IMR-90 (cell line): ENCODE measurements at regions not wholly inside any gene's neighbourhood (a gene's known extent, or its start where the extent isn't known, plus 50 kb on each side); places are given as distances from the start of the nearest gene placed in this dataset.

Source experiments
- ATAC-seq: fragments of 200-7000 bp; cut with Tn5 transposase; 2 replicates; pipeline ENCODE4 v1.9.1; 2020; ENCODE audit warnings: low read depth, mild to moderate bottlenecking, moderate library complexity
- BruUV-seq: library from RNA; stranded (reverse); fragments of 400-500 nt; replicated peaks from 2 replicates; lab custom pipeline; 2021; lab: Mats Ljungman, UMichigan
- CTCF ChIA-PET: fragments of 300-600 bp; formaldehyde crosslinking; extraction: SDS; loops from one replicate; lab custom pipeline; 2021; ENCODE audit warnings: antibody characterized with exemption; lab: Yijun Ruan, JAX
- POLR2A ChIA-PET: fragments of 300-600 bp; sonication (Branson Sonifier 250); formaldehyde crosslinking; loops from one replicate; lab custom pipeline; 2022; ENCODE audit warnings: antibody characterized with exemption; ENCODE audit not compliant: unreplicated experiment; lab: Charles Lee
- DNase-seq: peaks from one replicate; pipeline ENCODE4 v3.0.0; 2013
- H2AFZ ChIP-seq: replicated peaks from 2 replicates; pipeline ENCODE3; 2013; ENCODE audit warnings: low read length, mild to moderate bottlenecking; ENCODE audit not compliant: poor library complexity
- H2AK5ac ChIP-seq: 2 replicates; pipeline ENCODE4 v1.6.1; 2013; ENCODE audit warnings: low read depth, low read length, inconsistent platforms
- H2AK9ac ChIP-seq: replicated peaks from 2 replicates; pipeline ENCODE3; 2013; ENCODE audit warnings: mild to moderate bottlenecking, low read depth, low read length, moderate library complexity; ENCODE audit not compliant: poor library complexity
- H2BK120ac ChIP-seq: 2 replicates; pipeline ENCODE4 v1.6.1; 2013; ENCODE audit warnings: low read depth, low read length, inconsistent platforms
- H2BK15ac ChIP-seq: 3 replicates; pipeline ENCODE4 v1.6.1; 2013; ENCODE audit warnings: low read depth, low read length, inconsistent platforms
- H2BK20ac ChIP-seq: 2 replicates; pipeline ENCODE4 v1.6.1; 2013; ENCODE audit warnings: low read depth, mild to moderate bottlenecking, inconsistent platforms, low read length, moderate library complexity
- H2BK5ac ChIP-seq: 2 replicates; pipeline ENCODE4 v1.6.1; 2013; ENCODE audit warnings: mild to moderate bottlenecking, low read depth, low read length, inconsistent platforms; ENCODE audit not compliant: poor library complexity, severe bottlenecking
- H3K14ac ChIP-seq: replicated peaks from 2 replicates; pipeline ENCODE4 v1.6.1; 2013; ENCODE audit warnings: low read depth, low read length, inconsistent platforms
- H3K18ac ChIP-seq: 2 replicates; pipeline ENCODE4 v1.6.1; 2013; ENCODE audit warnings: low read depth, low read length, control low read depth
- H3K23ac ChIP-seq: 2 replicates; pipeline ENCODE4 v1.6.1; 2013; ENCODE audit warnings: low read depth, low read length, inconsistent platforms
- H3K27ac ChIP-seq: 2 replicates; pipeline ENCODE4 v1.5.1; 2013; ENCODE audit warnings: mild to moderate bottlenecking, control low read depth, low read length; ENCODE audit not compliant: insufficient read depth
- H3K27me3 ChIP-seq: 2 replicates; pipeline ENCODE4 v1.6.1; 2013; ENCODE audit warnings: low read length; ENCODE audit not compliant: control insufficient read depth, insufficient read depth
- H3K36me3 ChIP-seq: 2 replicates; pipeline ENCODE4 v1.6.1; 2013; ENCODE audit warnings: low read length, mixed read lengths; ENCODE audit not compliant: control insufficient read depth, insufficient read depth
- H3K4ac ChIP-seq: 2 replicates; pipeline ENCODE4 v1.6.1; 2013; ENCODE audit warnings: low read depth, low read length, inconsistent platforms
- H3K4me1 ChIP-seq: 2 replicates; pipeline ENCODE4 v1.6.1; 2013; ENCODE audit warnings: low read length, mixed read lengths; ENCODE audit not compliant: control insufficient read depth, insufficient read depth
- H3K4me2 ChIP-seq: 2 replicates; pipeline ENCODE4 v1.6.1; 2013; ENCODE audit warnings: low read depth, mild to moderate bottlenecking, control low read depth, low read length, moderate library complexity
- H3K4me3 ChIP-seq: 2 replicates; pipeline ENCODE4 v1.5.1; 2013; ENCODE audit warnings: low read depth, mild to moderate bottlenecking, control low read depth, low read length, moderate library complexity; ENCODE audit not compliant: insufficient read depth
- H3K56ac ChIP-seq: 2 replicates; pipeline ENCODE4 v1.6.1; 2013; ENCODE audit warnings: low read length, inconsistent platforms; ENCODE audit not compliant: insufficient read depth; ENCODE audit errors: extremely low read depth
- H3K79me1 ChIP-seq, 2 experiments: 2 replicates each; pipeline ENCODE4 v1.6.1; 2013; ENCODE audit warnings: low read length in 2 of 2, inconsistent platforms in 1 of 2, low read depth in 1 of 2
- H3K9ac ChIP-seq: 2 replicates; pipeline ENCODE4 v1.6.1; 2013; ENCODE audit warnings: low read depth, low read length, control low read depth
- H3K9me1 ChIP-seq: 2 replicates; pipeline ENCODE4 v1.6.1; 2013; ENCODE audit warnings: low read length, inconsistent platforms; ENCODE audit not compliant: insufficient read depth
- H3K9me3 ChIP-seq: 2 replicates; pipeline ENCODE4 v1.6.1; 2013; ENCODE audit warnings: low read length; ENCODE audit not compliant: control insufficient read depth, insufficient read depth
- H4K20me1 ChIP-seq: 2 replicates; pipeline ENCODE4 v1.6.1; 2013; ENCODE audit warnings: low read length, inconsistent platforms; ENCODE audit not compliant: insufficient read depth
- H4K5ac ChIP-seq: 2 replicates; pipeline ENCODE4 v1.6.1; 2013; ENCODE audit warnings: mild to moderate bottlenecking, low read depth, low read length, control low read depth
- H4K8ac ChIP-seq, 2 experiments: 2 replicates each; pipeline ENCODE4 v1.6.1; 2013; ENCODE audit warnings: low read depth in 2 of 2, low read length in 2 of 2, control low read depth in 1 of 2, inconsistent platforms in 1 of 2
- H4K91ac ChIP-seq: 2 replicates; pipeline ENCODE4 v1.6.1; 2013; ENCODE audit warnings: low read depth, low read length, inconsistent platforms; ENCODE audit not compliant: insufficient read depth
- BHLHE40 ChIP-seq: fragments of 150-350 bp; IDR thresholded peaks from 2 replicates; pipeline ENCODE4 v1.6.1; 2016; ENCODE audit warnings: mild to moderate bottlenecking, low read depth, low read length
- CEBPB ChIP-seq: IDR thresholded peaks from 2 replicates; pipeline ENCODE4 v1.6.1; 2012; ENCODE audit warnings: low read depth, low read length, improper control_type of control experiment
- CHD1 ChIP-seq: IDR thresholded peaks from 2 replicates; pipeline ENCODE4 v1.6.1; 2012; ENCODE audit warnings: low read depth, low read length, improper control_type of control experiment
- CTCF ChIP-seq: conservative IDR thresholded peaks from 2 replicates; pipeline ENCODE4 v1.5.1; 2012; ENCODE audit warnings: mild to moderate bottlenecking, low read depth, low read length, improper control_type of control experiment
- ELK1 ChIP-seq: fragments of 150-350 bp; IDR thresholded peaks from 2 replicates; pipeline ENCODE4 v1.6.1; 2016; ENCODE audit warnings: low read depth, mild to moderate bottlenecking, low read length, moderate library complexity, borderline replicate concordance
- FOS ChIP-seq: fragments of 150-350 bp; IDR thresholded peaks from 2 replicates; pipeline ENCODE4 v1.6.1; 2016; ENCODE audit warnings: low read depth, low read length
- MAFK ChIP-seq: IDR thresholded peaks from 2 replicates; pipeline ENCODE4 v1.6.1; 2012; ENCODE audit warnings: low read depth, low read length, improper control_type of control experiment
- MAZ ChIP-seq: IDR thresholded peaks from 2 replicates; pipeline ENCODE4 v1.6.1; 2012; ENCODE audit warnings: low read depth, mild to moderate bottlenecking, low read length, improper control_type of control experiment, moderate library complexity, borderline replicate concordance
- MXI1 ChIP-seq: IDR thresholded peaks from 2 replicates; pipeline ENCODE4 v1.6.1; 2012; ENCODE audit warnings: low read depth, mild to moderate bottlenecking, low read length, moderate library complexity, borderline replicate concordance
- NFE2L2 ChIP-seq: fragments of 150-350 bp; IDR thresholded peaks from 2 replicates; pipeline ENCODE4 v1.6.1; 2016; ENCODE audit warnings: low read depth, mild to moderate bottlenecking, low read length
- POLR2A ChIP-seq: IDR thresholded peaks from 2 replicates; pipeline ENCODE4 v1.6.1; 2012; ENCODE audit warnings: mild to moderate bottlenecking, low read depth, low read length
- RAD21 ChIP-seq: IDR thresholded peaks from 2 replicates; pipeline ENCODE4 v1.6.1; 2012; ENCODE audit warnings: low read length, improper control_type of control experiment
- RCOR1 ChIP-seq: IDR thresholded peaks from 2 replicates; pipeline ENCODE4 v1.6.1; 2012; ENCODE audit warnings: mild to moderate bottlenecking, low read length, improper control_type of control experiment; ENCODE audit not compliant: insufficient replicate concordance
- RFX5 ChIP-seq: IDR thresholded peaks from 2 replicates; pipeline ENCODE4 v1.8.0; 2012; ENCODE audit warnings: low read depth, mild to moderate bottlenecking, low read length, moderate library complexity
- SMC3 ChIP-seq: fragments of 150-350 bp; IDR thresholded peaks from 2 replicates; pipeline ENCODE4 v1.6.1; 2016; ENCODE audit warnings: low read depth, mild to moderate bottlenecking, antibody characterized with exemption, low read length, moderate library complexity
- WGBS, 2 experiments: methylation state at CpG; one replicate each; pipeline versions ENCODE4 v1.1.5 to v1.1.7; 2013; ENCODE audit warnings: missing lambda C conversion rate in 2 of 2; ENCODE audit not compliant: insufficient read length in 1 of 2; ENCODE audit errors: extremely low coverage in 2 of 2; 5-methylcytosine and 5-hydroxymethylcytosine counted together
- dilution Hi-C: fragments of 300-500 bp; cut with HindIII; formaldehyde crosslinking; loops from one replicate; pipeline ENCODE4 v1.14.3; 2018; ENCODE audit warnings: low sequenced_read_pairs; ENCODE audit not compliant: unreplicated experiment
- in situ Hi-C: fragments of 300-500 bp; cut with MboI; formaldehyde crosslinking; loops from 3 replicates; pipeline ENCODE4 v1.14.3; 2019; ENCODE audit warnings: low sequenced_read_pairs, inconsistent platforms, mixed read lengths
- intact Hi-C: fragments of 100-400 bp; cut with micrococcal nuclease; formaldehyde crosslinking; loops from 2 replicates; pipeline ENCODE4 v1.10.0; 2022
- TF ChIP-seq, protein P1 (sequence below): fragments of 150-350 bp; IDR thresholded peaks from 2 replicates; pipeline ENCODE4 v1.6.1; 2017; ENCODE audit warnings: mild to moderate bottlenecking, antibody characterized with exemption, low read length, low read depth

DNA sequence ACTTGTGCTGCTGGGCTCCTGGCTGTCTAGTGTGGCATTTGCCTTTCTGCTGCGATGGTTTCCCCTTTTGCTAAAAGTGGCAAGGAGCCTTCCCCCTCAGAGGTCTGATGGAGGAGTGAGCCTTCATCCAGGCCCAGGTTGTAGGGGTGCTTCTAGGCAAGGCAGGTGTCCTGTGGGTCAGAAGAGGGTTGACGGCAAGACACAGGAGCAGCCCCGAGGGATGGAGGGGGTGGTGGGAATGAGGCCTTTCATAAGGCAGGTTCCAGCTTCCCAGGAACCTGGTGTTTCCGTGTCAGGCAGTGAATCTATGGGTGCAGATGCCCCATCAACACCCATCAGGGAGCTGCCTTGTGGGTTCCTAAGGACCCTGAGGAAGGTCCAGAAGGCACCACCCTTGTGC is 63.0 kb upstream of the TAMM41 start:
- H3K79me1 ChIP-seq = no peaks in the 10 kb centered on the region

More for the DNA sequence above, 63.0 kb upstream of the TAMM41 start:
- Histone ChIP-seq H3K9me3 (no peaks in the 10 kb centered on the region), H2BK20ac (no peak overlapping the region), H3K27ac (no peak overlapping the region), H4K5ac (no peak overlapping the region), H3K4me2 (no peak overlapping the region), H3K4me1 (no peaks in the 10 kb centered on the region), H3K14ac (no peak overlapping the region), H2BK15ac (no peak overlapping the region), H3K9me1 (no peaks in the 10 kb centered on the region), H2BK5ac (no peak overlapping the region), H3K4ac (no peak overlapping the region), H3K9ac (no peak overlapping the region), H2AK9ac (no peak overlapping the region), H2AK5ac (no peak overlapping the region), H2AFZ (no peak overlapping the region), H3K36me3 (no peaks in the 10 kb centered on the region), H4K91ac (no peak overlapping the region), H3K4me3 (no peak overlapping the region), H3K23ac (no peak overlapping the region), H2BK120ac (no peak overlapping the region), H3K18ac (no peak overlapping the region), H3K56ac (no peak overlapping the region), H4K8ac (no peak overlapping the region), H4K20me1 (no peaks in the 10 kb centered on the region), H3K27me3 (peaks cover 5% of the 10 kb centered on the region)
- ChIA-PET POLR2A (no interaction called here), CTCF (no interaction called here)
- dilution Hi-C loops = no loop called here
- TF ChIP-seq RAD21 (no peak), CTCF (no peak), MAZ (no peak), ELK1 (no peak), MAFK (no peak), BHLHE40 (no peak), RFX5 (no peak), FOS (no peak), CHD1 (no peak), SMC3 (no peak), RCOR1 (no peak), POLR2A (no peak), NFE2L2 (no peak), CEBPB (no peak), MXI1 (no peak)
- TF ChIP-seq, protein P1, sequence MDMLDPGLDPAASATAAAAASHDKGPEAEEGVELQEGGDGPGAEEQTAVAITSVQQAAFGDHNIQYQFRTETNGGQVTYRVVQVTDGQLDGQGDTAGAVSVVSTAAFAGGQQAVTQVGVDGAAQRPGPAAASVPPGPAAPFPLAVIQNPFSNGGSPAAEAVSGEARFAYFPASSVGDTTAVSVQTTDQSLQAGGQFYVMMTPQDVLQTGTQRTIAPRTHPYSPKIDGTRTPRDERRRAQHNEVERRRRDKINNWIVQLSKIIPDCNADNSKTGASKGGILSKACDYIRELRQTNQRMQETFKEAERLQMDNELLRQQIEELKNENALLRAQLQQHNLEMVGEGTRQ = no peak
- 50% methylated on average over 1 of the region's 4 CpGs; no CpG with 5 or more reads in 1 of the 2 experiments for WGBS, 2 experiments
- intact Hi-C loops = no loop called here
- in situ Hi-C loops = no loop called here
- no TSS peak for BruUV-seq
- DNase-seq = no peak
- no peak for ATAC-seq
